ENCODE measurements at regions not wholly inside any gene's neighbourhood (a gene's known extent, or its start where the extent isn't known, plus 50 kb on each side); places are given as distances from the start of the nearest gene placed in this dataset.
"Not testable (repeated sequence)": the region's sequence is repeated elsewhere in the genome, so short reads cannot be mapped to it uniquely, and the experiment has no call there.

DNA sequence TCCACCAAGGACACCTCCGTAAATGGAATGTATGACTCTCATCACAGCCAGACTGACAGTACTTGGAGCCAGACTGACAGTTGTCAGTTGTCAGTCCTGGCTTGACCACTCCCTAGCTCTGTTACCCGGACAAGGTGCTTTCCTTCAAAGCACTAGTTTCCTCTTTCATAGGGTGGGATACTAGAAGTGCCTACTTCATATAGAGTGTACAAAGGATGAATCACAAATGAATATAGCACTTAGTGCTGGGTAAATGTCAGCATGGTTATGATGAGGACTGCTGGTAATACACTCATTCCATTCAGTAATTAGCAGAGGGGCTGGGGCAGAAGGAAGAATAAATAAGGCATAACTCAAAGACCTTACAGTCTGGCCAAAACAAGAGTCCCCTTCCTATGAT is 91.4 kb downstream of the ARL4C start:
- DNase-seq = no peak

DNA sequence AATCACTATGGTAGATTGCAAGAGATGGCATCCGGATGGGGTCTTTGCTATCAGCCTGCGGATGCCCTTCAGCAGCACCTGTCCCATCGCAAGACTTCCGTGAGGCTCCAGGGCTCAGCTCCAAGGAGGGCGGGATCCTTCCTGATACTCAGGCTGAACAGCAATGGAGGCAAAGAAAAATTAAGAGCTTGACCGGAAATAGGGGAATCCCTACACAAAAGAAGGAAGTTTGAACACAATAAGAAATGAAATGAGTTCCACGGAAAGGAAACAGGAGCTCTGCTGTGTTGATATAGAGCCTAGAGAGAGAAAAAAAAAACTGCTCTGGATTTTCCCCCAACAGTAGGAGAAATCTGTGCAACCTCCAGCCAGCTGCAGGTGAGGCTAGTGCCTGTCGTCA is 91.9 kb downstream of the ARL4C start:
- DNase-seq = no peak

DNA sequence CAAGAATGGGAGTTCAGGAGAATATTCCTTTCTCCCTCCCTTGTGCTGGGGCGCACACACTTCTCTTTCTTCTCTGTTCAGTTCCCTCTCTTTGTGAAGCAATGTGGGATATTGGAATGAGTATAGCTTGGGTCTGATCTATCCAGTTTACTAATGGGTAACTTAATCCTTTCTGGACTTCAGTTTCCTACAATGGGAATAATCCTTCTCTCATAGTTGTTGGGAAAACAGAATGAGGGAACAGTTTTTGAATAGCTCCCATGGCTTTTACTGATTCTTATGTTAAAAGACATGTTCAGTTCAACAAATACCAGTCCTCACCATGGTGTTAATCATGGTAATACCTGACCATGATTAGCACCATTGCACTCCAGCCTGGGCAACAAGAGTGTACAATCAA is 93.1 kb downstream of the ARL4C start:
- DNase-seq = no peak

DNA sequence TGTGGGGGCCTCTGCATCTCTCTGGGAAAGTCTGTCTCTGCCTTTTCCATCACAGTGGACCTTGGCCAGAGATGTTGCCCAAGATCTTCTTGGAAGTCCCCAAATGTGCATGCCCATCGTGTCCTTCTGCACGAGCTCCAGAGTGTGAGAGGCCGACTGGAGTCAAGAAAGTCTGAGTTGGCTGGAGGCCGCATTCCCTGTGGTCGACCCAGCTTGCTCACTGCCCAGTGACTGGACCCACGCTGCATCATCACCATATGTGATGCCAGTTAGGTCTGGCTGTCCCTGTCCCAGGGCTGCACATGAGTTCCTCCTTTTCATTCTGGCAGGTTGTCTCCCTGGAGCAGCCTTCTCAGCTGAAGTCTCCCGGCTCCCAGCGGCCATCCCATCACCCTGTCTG is 93.8 kb downstream of the ARL4C start:
- no peak for DNase-seq

DNA sequence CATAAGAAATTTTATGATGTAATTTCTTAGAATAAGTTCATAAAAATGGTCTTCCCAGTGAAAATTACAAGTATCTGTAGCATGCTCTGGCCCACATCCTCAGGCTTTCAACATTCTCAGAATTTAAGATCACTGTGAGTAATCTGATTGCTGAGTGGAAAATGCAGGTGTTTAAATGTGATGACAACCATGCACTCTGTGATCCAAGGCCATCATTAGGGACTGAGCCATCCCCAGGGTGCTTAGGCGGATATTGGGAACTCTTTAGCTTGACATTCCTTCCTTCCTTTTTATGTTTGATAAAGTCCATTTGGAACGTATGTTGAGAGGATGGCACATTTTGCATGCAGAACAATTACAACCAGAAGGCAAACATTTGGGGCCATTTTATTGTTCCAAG is 95.5 kb downstream of the ARL4C start:
- DNase-seq = no peak

DNA sequence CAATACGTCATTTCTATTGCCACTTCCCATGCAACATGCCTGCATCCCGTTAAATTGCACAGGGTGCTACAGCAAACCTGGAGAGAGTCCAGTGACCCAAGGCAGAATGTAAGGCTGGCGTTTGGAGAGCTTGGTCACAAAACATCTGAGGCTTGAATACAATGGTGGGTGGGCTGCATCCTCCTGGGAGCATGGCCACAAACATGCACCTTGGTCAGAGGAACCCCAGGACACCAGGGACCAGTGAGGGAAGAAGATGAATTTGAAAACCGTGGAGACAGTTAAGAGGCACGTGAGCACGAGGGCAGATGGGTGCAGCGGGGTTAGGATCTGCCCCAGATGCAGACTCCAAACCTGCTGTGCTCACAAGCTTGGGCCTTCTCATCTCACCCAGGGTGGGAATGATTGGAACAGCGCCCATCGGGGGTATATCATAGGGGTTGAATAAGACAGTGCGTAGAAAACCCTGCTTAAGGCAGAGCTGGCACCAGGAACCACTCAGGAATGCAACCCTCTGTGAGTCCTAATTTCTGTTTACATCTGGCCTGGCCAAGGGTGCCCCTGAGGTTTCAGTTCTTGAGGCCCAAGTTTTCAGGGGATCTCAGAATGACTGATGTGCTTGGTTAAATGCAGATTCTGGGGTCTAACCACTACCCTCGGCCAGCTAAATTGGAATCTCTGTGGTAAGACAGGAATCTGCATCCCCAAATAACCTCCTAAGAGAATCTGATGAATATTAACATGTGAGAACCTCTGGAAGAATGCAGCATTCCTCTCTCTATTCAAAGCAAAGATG is 97.2 kb downstream of the ARL4C start:
- no peak for DNase-seq

DNA sequence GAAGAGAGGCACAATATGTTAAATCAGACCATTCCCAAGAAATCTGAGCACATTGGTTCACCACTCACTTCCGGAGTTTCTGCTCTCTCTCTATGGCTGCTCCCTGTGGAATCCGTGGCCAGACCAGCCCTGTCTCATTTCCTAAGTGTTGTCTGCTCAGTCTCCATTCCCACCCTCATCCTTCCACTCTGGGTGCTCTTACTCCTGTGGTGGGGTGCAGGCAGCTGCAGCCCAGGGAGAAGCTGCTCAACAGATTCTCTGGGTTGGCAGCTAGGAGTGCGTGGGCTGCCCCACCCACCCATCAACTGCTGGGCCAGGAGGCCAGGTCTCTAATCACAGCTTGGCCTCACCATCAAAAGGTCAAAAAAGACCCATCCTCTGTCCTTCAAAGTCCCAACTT is 98.3 kb downstream of the ARL4C start:
- no peak for DNase-seq

DNA sequence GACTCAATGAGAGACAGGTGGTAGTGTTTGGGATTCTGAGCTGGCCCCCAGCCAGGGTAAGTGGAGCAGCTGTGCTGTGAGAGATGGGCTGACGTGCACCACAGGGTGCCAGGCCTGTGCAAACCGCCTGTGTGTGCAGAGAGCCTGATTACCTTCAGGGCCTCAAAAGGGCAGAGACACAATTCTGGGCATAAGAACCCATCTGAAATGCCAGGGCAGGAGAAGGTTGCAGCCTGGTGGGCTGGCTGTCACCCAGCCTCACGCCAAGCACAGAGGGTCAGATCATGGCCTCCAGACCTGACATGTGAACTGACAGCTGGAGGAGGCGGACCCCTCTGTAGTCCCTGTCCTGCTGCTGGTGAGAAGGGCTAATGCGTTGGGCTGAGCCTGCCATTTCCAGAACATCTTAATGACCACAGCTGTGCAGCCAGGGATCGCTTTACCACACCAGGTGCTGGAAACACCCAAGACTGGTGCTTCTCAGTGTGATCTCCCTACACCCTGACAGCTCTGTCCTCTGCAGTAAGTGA is 100.9 kb downstream of the ARL4C start:
- peak; percentile 96 for DNase-seq

DNA sequence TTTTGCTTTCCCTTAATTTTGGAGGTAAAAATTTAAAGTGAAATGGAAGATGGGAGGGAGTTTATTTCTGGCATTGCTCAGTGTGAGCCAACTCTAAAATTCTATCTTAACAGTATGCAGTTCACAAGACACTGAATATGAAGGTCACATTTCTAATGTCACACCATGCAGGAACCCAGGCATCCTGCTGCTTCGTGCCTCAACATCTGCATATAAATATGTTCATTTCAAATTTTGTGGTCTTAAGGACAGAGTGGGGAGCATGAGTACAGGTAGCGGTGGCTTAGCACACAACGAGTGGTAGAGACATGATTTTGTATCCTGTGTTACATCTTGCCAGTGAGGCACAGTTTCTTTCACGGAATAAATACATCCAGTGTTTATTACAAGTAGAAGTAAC is 102.4 kb downstream of the ARL4C start:
- no peak for DNase-seq

DNA sequence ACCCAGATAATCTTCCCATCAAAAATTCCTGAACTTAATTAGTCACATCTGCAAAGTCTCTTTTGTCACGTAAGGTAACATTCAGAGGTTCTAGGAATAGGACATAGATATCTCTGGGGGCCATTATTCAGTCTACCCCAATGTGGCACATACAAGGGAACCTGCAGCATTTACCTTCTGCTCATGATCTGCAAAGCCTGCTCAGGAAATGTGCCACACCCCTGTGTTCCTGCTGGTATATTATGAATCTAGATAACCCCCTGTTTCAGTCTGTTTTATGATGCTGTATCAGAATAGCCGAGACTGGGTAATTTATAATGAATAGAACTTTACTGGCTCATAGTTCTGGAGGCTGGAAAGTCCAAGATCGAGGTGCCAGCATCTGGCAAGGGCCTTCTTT is 103.5 kb downstream of the ARL4C start:
- DNase-seq = no peak

DNA sequence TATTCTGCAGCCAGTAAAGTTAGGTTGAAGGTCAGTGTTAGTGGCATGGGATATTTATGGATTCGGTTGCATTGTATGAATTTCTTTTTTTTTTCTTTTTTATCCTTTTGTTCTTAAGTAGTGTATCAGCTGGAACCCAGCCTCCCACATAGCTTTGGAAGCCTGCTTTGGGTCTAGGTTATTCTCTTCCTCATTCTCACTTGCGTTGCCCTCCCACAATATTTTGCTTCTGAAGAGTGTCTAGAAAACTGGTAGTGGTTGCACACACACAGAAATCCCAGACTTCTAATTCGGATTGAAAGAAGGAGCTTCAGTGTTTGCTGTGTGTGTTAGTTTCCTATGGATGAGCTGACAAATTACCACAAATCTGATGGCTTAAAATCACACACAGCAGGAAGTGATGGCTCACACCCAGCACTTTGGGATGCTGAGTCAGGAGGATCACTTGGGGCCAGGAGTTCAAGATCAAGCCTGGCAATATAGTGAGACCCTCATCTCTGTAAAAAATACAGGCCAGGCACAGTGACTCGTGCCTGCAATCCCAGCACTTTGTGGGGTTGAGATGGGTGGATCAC is 104.8 kb downstream of the ARL4C start:
- DNase-seq = no peak

DNA sequence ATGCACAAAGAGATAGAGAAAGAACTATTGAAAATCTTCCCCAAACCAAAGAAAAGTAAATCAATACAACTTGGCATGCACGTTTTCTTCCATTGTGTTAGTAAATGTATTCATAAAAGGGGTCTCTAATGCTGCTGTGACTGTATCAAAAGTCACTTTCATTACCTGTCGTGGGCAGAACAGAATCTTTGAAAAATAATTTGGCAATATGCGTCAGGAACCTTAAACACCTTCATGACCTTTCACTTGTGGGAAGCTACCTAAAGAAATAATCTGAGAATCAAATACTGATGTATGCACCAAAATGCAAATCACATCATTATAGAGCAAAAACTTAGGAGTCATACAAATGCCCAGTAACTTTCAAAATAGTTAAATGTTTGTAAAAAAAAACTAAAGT is 105.3 kb downstream of the ARL4C start:
- DNase-seq = no peak

DNA sequence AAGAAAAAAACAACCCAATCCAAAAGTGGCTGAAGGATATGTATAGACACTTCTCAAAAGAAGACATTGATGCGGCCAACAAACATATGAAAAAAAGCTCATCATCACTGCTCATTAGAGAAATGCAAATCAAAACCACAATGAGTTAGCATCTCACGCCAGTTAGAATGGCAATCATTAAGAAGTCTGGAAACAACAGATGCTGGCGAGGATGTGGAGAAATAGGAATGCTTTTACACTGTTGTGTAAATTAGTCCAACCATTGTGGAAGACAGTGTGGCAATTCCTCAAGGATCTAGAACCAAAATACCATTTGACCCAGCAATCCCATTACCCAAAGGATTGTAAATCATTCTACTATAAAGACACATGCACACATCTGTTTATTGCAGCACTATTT is 107.2 kb downstream of the ARL4C start:
- DNase-seq = not testable (repeated sequence)

DNA sequence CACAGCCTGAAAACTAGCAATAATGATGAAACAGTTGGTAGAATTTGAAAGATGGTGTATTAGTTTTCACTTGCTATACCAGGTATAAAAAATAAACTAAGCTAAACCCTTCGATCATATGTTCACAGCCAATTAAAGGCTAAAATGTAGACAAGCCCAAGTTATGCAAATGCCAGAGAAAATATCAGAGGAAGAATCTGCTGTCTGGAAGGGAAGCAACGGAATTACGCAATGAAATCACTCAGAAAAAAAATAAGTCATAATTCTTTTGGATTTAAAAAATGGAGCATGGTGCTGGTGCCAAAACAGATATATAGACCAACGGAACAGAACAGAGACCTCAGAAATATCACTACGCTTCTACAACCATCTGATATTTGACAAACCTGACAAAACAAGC is 108.3 kb downstream of the ARL4C start:
- DNase-seq = no peak

DNA sequence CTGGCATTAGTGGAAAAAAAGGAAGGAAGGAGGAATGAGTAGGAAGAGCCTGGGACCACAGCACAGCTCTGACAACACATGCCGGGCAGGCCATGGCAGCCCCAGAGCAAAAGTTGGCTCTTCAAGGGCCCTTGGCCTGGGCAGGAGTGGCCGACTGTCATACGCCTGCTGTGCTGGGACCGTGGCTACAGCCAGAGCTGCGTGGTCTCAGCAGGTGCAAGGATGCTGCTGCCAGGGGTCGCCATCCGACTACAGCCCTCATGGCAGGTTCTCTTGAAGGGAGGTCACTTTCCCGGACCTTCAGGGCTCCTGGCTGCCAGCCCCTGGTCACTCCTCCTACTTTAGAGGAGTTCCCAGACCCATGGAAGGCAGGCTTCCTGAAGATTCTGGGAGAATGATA is 109.9 kb downstream of the ARL4C start:
- DNase-seq = no peak

DNA sequence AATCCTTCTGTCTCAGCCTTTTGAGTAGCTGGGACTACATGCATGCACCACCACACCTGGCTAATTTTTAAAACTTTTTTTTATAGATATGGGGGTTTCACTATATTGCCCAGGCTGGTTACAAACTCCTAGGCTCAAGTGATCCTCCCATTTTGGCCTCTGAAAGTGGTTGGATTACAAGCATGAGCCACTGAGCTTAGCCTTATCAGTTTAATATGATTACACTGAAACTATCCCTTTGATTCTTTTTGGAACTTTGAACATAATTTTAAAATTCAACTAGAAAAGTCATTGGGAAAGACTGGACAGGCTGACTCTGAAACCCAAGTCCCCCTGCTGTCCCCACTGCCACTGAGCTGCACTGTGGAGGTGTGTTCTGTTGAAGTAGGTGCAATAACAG is 114.8 kb downstream of the ARL4C start:
- DNase-seq = no peak

DNA sequence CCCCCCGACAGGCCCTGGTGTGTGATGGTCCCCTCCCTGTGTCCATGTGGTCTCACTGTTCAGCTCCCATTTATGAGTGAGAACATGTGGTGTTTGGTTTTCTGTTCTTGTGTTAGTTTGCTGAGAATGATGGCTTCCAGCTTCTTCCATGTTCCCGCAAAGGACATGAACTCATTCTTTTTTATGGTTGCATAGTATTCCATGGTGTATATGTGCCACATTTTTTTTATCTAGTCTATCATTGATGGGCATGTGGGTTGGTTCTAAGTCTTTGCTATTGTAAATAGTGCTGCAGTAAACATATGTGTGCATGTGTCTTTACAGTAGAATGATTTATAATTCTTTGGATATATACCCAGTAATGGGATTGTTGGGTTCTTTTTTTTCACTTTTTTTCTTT is 117.9 kb downstream of the ARL4C start:
- DNase-seq = not testable (repeated sequence)

DNA sequence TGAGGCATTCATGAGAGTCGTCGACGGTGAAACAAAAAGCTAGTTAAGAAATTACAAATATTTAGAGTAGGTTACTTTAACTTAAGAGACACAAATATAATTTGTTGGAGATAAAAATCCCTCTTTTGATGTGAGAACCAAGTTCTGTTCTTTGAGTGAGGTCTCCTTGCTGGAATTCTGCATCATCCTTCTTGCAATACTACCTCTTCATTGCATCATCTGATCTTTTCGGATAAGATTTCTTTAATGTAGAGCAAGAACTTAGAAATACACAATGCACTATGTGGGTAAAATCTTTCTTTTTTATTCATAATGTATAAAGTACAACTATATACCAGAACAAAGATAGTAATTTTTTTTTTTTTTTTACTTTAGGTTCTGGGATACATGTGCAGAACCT is 118.4 kb downstream of the ARL4C start:
- DNase-seq = no peak

DNA sequence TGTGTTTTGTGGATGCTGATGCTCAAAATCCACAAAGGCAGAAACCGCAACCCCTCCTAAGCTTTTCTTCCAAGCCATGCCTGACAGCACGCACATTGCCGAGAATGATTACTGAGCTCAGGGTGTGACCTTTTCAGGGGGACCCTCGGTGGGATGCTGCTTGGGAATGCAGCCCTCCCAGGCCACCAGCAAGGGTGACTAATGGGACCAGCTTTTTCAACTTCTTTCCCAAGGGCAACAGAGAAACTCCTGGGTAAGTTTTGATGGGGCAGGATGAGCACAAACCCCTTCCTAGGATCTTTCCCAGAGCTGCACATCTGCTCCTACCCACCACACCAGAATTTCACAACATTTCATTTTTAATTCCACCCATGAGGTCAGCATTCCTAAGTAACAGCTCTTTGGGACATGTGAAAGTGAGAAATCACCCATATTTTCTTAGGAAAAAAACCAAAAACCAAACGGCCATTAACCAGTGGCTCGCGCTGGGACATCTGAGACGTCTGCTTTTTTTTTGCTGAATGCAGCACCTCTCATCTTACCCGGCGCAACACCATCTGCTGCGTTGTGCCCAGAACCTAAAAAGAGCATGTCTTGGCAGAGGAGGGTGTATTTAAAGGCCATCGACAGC is 119.0 kb downstream of the ARL4C start:
- no peak for DNase-seq

DNA sequence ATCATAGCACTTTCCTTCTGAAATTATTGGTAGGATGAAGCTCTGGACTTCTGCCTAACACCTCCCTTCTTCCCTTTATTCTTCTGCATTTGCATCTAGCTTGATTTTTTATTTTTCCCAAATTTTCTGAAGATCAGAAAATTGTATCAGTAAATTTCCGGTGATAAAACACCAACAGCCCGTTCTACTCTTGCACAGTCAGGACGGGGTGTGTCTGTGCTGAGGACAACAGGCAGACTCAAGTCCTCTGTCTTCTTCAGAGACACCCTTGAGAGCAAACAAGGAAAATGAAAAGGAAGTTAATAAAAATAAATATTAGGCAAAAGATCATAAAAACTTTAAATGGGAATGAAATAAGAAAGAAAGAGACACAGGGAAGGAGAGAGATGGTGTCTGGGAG is 120.7 kb downstream of the ARL4C start:
- DNase-seq = no peak

DNA sequence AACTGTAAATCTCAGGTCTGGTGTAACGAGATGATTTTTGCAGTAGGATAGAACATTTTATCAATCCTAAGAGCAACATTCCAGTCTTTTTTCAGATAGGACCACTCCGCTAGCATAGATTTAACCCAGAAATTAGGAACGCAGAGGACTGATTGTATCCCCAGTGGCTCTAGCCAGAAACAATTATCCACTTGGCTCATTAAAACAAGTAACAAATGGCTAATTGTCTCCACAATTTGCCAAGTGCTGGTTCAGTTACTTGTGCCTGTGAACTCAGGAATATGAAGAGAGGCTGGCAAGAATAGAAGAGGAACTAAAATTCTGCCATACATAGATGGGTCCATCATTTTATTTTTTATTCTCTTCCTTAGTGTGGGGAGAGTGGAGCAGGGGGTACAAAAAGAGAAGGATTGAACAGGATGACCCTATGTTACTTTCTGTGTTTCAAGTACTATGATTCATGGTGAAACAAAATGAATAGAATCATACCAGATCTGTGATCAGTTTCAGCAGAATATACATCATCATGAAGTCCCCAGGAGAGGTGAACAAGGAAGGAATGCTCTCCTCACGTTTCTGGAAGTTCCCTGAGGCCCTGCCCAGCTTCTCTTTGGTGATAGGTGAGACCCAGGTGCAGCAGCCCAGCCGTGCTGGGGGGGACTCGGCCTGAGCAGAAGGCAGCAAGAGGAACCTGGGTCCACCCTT is 121.6 kb downstream of the ARL4C start:
- DNase-seq = no peak

DNA sequence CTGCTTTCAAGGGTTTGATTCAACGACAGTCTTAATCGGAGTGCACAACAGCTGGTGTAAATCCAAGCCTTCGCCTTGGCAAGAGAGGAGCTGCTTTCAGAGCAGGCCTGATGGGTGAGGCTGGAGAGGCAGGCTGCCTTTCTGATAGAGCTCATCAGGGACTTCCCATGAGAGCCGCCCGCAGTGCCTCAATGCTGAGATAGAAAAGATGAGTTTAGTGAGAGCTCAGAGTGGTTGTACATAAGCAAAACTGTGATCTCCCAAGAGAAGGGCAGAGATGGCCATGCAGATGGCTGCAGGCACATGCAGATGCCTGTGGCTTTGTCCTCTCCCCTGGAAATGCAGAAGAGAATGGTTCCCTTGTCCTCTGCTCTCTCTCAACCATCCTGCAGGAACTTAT is 122.1 kb downstream of the ARL4C start:
- DNase-seq = no peak

DNA sequence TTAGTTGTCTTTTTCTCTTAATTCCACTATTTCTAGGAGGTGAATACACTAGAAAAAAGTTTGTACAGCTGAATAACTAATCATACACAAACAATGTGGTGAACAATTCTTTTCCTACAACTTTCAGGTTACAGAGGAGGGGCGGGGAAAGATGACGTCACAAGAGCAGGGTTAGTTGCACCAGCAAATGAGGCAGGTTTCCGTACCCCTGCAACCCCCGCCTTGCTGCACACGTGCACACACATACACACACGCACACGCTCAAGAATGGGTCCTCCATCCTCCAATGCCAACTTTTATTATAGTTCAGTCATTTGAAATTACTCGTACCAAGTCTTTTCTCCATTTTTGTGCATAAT is 122.8 kb downstream of the ARL4C start:
- DNase-seq = no peak

Data from NCI-H146 (cell line).